ENCODE measurements at regions not wholly inside any gene's neighbourhood (a gene's known extent, or its start where the extent isn't known, plus 50 kb on each side); places are given as distances from the start of the nearest gene placed in this dataset.

DNA sequence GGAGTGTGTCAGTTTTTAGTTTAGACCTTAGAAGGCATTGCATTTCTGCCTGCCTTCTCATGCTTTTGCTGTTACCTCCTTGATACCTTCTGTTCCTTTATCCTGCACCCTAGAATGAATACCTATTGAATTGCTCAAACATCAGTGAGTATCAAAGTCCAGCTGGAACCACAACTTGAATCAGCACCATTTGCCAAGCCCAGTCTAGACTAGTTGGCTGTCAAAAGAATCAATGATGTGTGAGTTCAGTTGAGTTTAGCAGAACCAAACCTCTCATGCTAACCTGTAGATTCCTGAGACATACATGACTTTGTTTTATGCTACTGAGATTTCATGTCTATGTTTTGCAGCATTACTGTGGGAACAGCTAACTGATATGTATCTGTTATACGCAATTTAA, 116.6 kb downstream of the FAM170A start:
- no peaks in the 10 kb centered on the region for H3K4me1 ChIP-seq
- no peaks in the 10 kb centered on the region for H3K36me3 ChIP-seq
- no peak overlapping the region for H3K27ac ChIP-seq
- no peaks in the 10 kb centered on the region for H3K9me3 ChIP-seq
- no peak for ATAC-seq
- TF ChIP-seq, protein P1, sequence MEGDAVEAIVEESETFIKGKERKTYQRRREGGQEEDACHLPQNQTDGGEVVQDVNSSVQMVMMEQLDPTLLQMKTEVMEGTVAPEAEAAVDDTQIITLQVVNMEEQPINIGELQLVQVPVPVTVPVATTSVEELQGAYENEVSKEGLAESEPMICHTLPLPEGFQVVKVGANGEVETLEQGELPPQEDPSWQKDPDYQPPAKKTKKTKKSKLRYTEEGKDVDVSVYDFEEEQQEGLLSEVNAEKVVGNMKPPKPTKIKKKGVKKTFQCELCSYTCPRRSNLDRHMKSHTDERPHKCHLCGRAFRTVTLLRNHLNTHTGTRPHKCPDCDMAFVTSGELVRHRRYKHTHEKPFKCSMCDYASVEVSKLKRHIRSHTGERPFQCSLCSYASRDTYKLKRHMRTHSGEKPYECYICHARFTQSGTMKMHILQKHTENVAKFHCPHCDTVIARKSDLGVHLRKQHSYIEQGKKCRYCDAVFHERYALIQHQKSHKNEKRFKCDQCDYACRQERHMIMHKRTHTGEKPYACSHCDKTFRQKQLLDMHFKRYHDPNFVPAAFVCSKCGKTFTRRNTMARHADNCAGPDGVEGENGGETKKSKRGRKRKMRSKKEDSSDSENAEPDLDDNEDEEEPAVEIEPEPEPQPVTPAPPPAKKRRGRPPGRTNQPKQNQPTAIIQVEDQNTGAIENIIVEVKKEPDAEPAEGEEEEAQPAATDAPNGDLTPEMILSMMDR (IDR thresholded peaks at IDR 0.05) = no peak
- TF ChIP-seq POLR2AphosphoS5 (IDR thresholded peaks at IDR 0.05) = no peak
- no peak for TF ChIP-seq POLR2A (IDR thresholded peaks at IDR 0.05)
- no peak for TF ChIP-seq EP300 (IDR thresholded peaks at IDR 0.05)
- H3K27me3 ChIP-seq = no peaks in the 10 kb centered on the region
- WGBS, 2 donors (ENCODE audit: low coverage in 1 of 2) = 85 to 86% methylated on average over 1 of the region's 1 CpG
- H3K4me3 ChIP-seq = no peak overlapping the region

DNA sequence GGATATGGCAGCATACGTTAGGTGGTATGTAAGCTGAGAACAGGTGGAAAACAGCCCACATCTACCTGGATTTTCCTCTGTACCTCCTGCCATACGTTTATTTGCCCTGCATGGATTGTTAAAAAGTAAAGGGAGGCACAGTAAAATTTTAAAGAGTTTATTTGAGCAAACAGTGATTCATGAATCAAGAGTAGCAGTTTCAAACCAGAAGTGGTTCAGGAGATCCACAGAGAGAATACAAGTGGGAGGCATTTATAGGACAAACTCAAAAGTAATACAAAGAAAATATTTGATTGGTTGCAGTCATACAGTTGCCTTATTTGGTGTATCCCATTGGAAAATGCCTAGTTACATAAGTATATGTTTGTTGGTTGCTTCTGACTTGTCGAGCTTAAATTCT, 117.6 kb downstream of the FAM170A start:
- 51 to 73% methylated on average over 3 of the region's 3 CpGs for WGBS, 2 donors (ENCODE audit: low coverage in 1 of 2)
- Histone ChIP-seq H3K27ac (no peak overlapping the region), H3K9me3 (no peaks in the 10 kb centered on the region), H3K36me3 (no peaks in the 10 kb centered on the region), H3K27me3 (no peaks in the 10 kb centered on the region), H3K4me1 (no peaks in the 10 kb centered on the region), H3K4me3 (no peak overlapping the region)
- ATAC-seq = no peak
- TF ChIP-seq POLR2A (IDR thresholded peaks at IDR 0.05) (no peak), POLR2AphosphoS5 (IDR thresholded peaks at IDR 0.05) (no peak), EP300 (IDR thresholded peaks at IDR 0.05) (no peak)
- TF ChIP-seq, protein P1 (IDR thresholded peaks at IDR 0.05) = no peak

DNA sequence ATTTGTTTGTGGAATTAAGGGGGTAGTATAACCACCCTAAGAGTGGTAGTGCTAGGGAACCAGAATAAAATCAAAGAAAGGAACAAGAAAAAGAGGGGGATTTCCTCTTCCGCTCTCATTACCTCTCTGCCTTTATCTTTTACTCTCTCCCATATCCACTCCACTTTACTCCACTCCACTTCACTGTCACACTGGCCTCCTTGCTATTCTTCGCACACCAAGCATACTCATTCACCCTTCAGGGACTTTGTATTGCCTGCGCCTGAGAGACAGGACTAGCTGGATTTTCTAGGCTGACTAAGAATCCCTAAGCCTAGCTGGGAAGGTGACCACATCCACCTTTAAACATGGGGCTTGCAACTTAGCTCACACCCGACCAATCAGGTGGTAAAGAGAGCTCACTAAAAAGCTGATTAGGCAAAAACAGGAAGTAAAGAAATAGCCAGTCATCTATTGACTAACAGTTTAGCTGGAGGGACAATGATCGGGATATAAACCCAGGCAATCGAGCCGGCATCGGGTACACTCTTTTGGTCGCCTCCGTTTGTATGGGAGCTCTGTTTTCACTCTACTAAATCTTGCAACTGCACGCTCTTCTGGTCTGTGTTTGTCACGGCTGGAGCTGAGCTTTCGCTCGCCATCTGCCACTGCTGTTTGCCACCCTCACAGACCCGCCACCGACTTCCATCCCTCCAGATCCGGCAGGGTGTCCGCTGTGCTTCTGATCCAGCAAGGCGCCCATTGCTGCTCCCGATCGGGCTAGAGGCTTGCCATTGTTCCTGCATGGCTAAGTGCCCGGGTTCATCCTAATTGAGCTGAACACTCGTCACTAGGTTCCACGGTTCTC, 121.8 kb downstream of the FAM170A start:
- WGBS, 2 donors (ENCODE audit: low coverage in 1 of 2) = 94 to 97% methylated on average over 23 to 24 of the region's 24 CpGs
- Histone ChIP-seq H3K27ac (no peak overlapping the region), H3K9me3 (no peaks in the 10 kb centered on the region), H3K36me3 (no peaks in the 10 kb centered on the region), H3K27me3 (no peaks in the 10 kb centered on the region), H3K4me3 (no peak overlapping the region), H3K4me1 (no peaks in the 10 kb centered on the region)
- ATAC-seq = no peak
- no peak for TF ChIP-seq POLR2AphosphoS5 (IDR thresholded peaks at IDR 0.05)
- no peak for TF ChIP-seq EP300 (IDR thresholded peaks at IDR 0.05)
- TF ChIP-seq POLR2A (IDR thresholded peaks at IDR 0.05) = no peak
- TF ChIP-seq, protein P1 (IDR thresholded peaks at IDR 0.05) = no peak

DNA sequence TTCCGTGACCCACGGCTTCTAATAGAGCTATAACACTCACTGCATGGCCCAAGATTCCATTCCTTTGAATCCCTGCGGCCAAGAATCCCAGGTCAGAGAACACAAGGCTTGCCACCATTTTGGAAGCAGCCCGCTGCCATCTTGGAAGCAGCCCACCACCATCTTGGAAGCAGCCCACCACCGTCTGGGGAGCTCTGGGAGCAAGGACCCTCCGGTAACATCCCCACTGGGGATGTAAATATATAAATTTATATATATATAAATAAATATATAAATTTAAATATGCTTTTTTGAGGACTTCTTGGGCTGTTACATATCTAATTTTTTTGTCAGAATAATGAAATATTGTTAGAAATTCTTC, 122.4 kb downstream of the FAM170A start:
- no peak overlapping the region for H3K27ac ChIP-seq
- H3K9me3 ChIP-seq = no peaks in the 10 kb centered on the region
- ATAC-seq = no peak
- no peak overlapping the region for H3K4me3 ChIP-seq
- WGBS, 2 donors (ENCODE audit: low coverage in 1 of 2) = 80 to 96% methylated on average over 4 to 6 of the region's 6 CpGs
- no peaks in the 10 kb centered on the region for H3K36me3 ChIP-seq
- TF ChIP-seq, protein P1 (IDR thresholded peaks at IDR 0.05) = no peak
- TF ChIP-seq EP300 (IDR thresholded peaks at IDR 0.05) = no peak
- no peak for TF ChIP-seq POLR2A (IDR thresholded peaks at IDR 0.05)
- no peak for TF ChIP-seq POLR2AphosphoS5 (IDR thresholded peaks at IDR 0.05)
- no peaks in the 10 kb centered on the region for H3K27me3 ChIP-seq
- H3K4me1 ChIP-seq = no peaks in the 10 kb centered on the region
